DND-41 (cell line): ENCODE measurements at regions not wholly inside any gene's neighbourhood (a gene's known extent, or its start where the extent isn't known, plus 50 kb on each side); places are given as distances from the start of the nearest gene placed in this dataset.
"Not testable (repeated sequence)": the region's sequence is repeated elsewhere in the genome, so short reads cannot be mapped to it uniquely, and the experiment has no call there.

Source experiments
- ATAC-seq: fragments of 200-7000 bp; cut with Tn5 transposase; 3 replicates; pipeline ENCODE4 v1.9.1; 2021; ENCODE audit warnings: low read depth; ENCODE audit not compliant: insufficient read depth
- DNase-seq: peaks from one replicate; pipeline ENCODE4 v3.0.0-alpha.2; 2020
- H2AFZ ChIP-seq: 2 replicates; pipeline ENCODE4 v1.6.0; 2012; ENCODE audit warnings: low read depth, low read length
- H3K27ac ChIP-seq: 2 replicates; pipeline ENCODE4 v1.5.1; 2012; ENCODE audit warnings: low read length, inconsistent platforms
- H3K27me3 ChIP-seq: fragments of 200-600 bp; sonication (generic); 2 replicates; pipeline ENCODE4 v1.6.0; 2012; ENCODE audit warnings: low read length, mild to moderate bottlenecking, inconsistent platforms; ENCODE audit not compliant: insufficient read depth, poor library complexity
- H3K36me3 ChIP-seq: 2 replicates; pipeline ENCODE4 v1.5.1; 2012; ENCODE audit warnings: low read length, inconsistent platforms; ENCODE audit not compliant: insufficient read depth
- H3K4me1 ChIP-seq: 2 replicates; pipeline ENCODE4 v1.5.1; 2012; ENCODE audit warnings: mild to moderate bottlenecking, low read length; ENCODE audit not compliant: insufficient read depth
- H3K4me2 ChIP-seq: 2 replicates; pipeline ENCODE4 v1.6.0; 2012; ENCODE audit warnings: mild to moderate bottlenecking, moderate library complexity, low read length, inconsistent platforms; ENCODE audit not compliant: insufficient read depth
- H3K4me3 ChIP-seq, 2 experiments: fragments of 200-600 bp in 1 of 2; shearing (Covaris generic) in 1 of 2; 2 replicates each; pipeline ENCODE4 v1.5.1; 2012 to 2016; ENCODE audit warnings: inconsistent platforms in 2 of 2, low read length in 2 of 2, mild to moderate bottlenecking in 2 of 2, low read depth in 1 of 2, moderate library complexity in 1 of 2
- H3K79me2 ChIP-seq: 2 replicates; pipeline ENCODE4 v1.6.0; 2012; ENCODE audit warnings: low read length, inconsistent platforms; ENCODE audit not compliant: insufficient read depth
- H3K9ac ChIP-seq: 2 replicates; pipeline ENCODE4 v1.6.0; 2012; ENCODE audit warnings: low read depth, mild to moderate bottlenecking, inconsistent platforms, low read length, moderate library complexity
- H3K9me3 ChIP-seq: 2 replicates; pipeline ENCODE4 v1.5.1; 2012; ENCODE audit warnings: low read length, moderate library complexity, mild to moderate bottlenecking, inconsistent platforms; ENCODE audit not compliant: insufficient read depth, severe bottlenecking
- H4K20me1 ChIP-seq: 2 replicates; pipeline ENCODE4 v1.6.0; 2012; ENCODE audit warnings: low read length; ENCODE audit not compliant: insufficient read depth
- EZH2 ChIP-seq: IDR thresholded peaks from 3 replicates; pipeline ENCODE4 v1.6.1; 2012; ENCODE audit warnings: borderline replicate concordance, low read depth, mild to moderate bottlenecking, moderate library complexity, low read length, inconsistent platforms; ENCODE audit not compliant: severe bottlenecking
- TF ChIP-seq, protein P1 (sequence below): IDR thresholded peaks from 2 replicates; pipeline ENCODE4 v1.5.1; 2012; ENCODE audit warnings: borderline replicate concordance, low read length, moderate library complexity, mild to moderate bottlenecking; ENCODE audit not compliant: poor library complexity, severe bottlenecking; ENCODE audit errors: extremely low read depth

- DNase-seq (no peak), ATAC-seq (no peak)
- Histone ChIP-seq H3K4me3 (no peak overlapping the region), H3K4me1 (no peaks in the 10 kb centered on the region), H3K9me3 (no peaks in the 10 kb centered on the region), H2AFZ (no peak overlapping the region), H3K4me2 (no peak overlapping the region), H4K20me1 (no peaks in the 10 kb centered on the region), H3K36me3 (no peaks in the 10 kb centered on the region), H3K9ac (no peak overlapping the region), H3K27ac (no peak overlapping the region), H3K79me2 (no peaks in the 10 kb centered on the region), H3K27me3 (no peaks in the 10 kb centered on the region)
- TF ChIP-seq, protein P1, sequence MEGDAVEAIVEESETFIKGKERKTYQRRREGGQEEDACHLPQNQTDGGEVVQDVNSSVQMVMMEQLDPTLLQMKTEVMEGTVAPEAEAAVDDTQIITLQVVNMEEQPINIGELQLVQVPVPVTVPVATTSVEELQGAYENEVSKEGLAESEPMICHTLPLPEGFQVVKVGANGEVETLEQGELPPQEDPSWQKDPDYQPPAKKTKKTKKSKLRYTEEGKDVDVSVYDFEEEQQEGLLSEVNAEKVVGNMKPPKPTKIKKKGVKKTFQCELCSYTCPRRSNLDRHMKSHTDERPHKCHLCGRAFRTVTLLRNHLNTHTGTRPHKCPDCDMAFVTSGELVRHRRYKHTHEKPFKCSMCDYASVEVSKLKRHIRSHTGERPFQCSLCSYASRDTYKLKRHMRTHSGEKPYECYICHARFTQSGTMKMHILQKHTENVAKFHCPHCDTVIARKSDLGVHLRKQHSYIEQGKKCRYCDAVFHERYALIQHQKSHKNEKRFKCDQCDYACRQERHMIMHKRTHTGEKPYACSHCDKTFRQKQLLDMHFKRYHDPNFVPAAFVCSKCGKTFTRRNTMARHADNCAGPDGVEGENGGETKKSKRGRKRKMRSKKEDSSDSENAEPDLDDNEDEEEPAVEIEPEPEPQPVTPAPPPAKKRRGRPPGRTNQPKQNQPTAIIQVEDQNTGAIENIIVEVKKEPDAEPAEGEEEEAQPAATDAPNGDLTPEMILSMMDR: no peak
- TF ChIP-seq EZH2: no peak
Observed at GRCh38 chr21:35594905-35595304, 465.4 kb downstream of the SETD4 start.

DNA sequence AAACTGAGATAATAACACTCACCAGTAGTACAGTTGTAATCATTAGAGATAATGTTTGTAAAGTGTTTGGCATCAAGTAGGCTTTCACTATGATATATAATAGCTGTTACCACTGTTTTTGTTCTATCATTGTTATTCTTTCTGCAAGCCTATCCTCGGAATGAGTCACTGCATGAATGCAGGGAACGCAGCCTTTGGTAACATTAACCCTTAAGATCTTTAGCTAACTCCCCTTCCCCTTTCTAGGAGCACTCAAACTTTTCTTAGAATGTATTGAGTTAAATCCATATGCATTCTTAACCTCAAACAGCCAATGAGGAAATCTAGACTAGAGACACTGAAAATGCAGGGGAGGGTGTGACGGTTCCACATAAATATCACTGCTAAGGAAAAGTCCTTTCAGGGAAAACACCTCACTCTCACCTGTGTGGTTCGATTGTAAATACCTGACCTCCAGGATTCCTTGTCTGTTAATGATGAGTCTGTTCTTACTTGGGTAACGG, 467.3 kb downstream of the SETD4 start:
- H4K20me1 ChIP-seq: no peaks in the 10 kb centered on the region
- H3K27me3 ChIP-seq: no peaks in the 10 kb centered on the region
- H3K79me2 ChIP-seq: no peaks in the 10 kb centered on the region
- no peaks in the 10 kb centered on the region for H3K36me3 ChIP-seq
- H3K27ac ChIP-seq: no peak overlapping the region
- TF ChIP-seq, protein P1: no peak
- TF ChIP-seq EZH2: no peak
- H3K4me2 ChIP-seq: no peak overlapping the region
- DNase-seq: no peak
- H3K4me1 ChIP-seq: no peaks in the 10 kb centered on the region
- no peak overlapping the region for H3K4me3 ChIP-seq
- no peak overlapping the region for H3K9ac ChIP-seq
- H3K9me3 ChIP-seq: no peaks in the 10 kb centered on the region
- no peak for ATAC-seq
- H2AFZ ChIP-seq: no peak overlapping the region; the same call in 1 of the 2 replicates

- not testable (repeated sequence) for H2AFZ ChIP-seq, ATAC-seq, H3K9ac ChIP-seq, DNase-seq, H3K9me3 ChIP-seq, H3K27me3 ChIP-seq, H3K4me1 ChIP-seq, H3K79me2 ChIP-seq, H3K4me2 ChIP-seq, H4K20me1 ChIP-seq, H3K36me3 ChIP-seq, H3K4me3 ChIP-seq, H3K27ac ChIP-seq
Observed at GRCh38 chr21:35590284-35590683, 470.0 kb downstream of the SETD4 start.

- Histone ChIP-seq H3K4me2 (no peak overlapping the region), H3K27me3 (no peaks in the 10 kb centered on the region), H3K79me2 (no peaks in the 10 kb centered on the region), H3K4me1 (no peaks in the 10 kb centered on the region), H4K20me1 (no peaks in the 10 kb centered on the region), H2AFZ (no peak overlapping the region), H3K4me3 (no peak overlapping the region), H3K9me3 (no peaks in the 10 kb centered on the region), H3K27ac (no peak overlapping the region), H3K9ac (no peak overlapping the region), H3K36me3 (no peaks in the 10 kb centered on the region)
- DNase-seq (no peak), ATAC-seq (no peak)
- TF ChIP-seq EZH2: no peak
- TF ChIP-seq, protein P1: no peak
Observed at GRCh38 chr21:35587841-35588380, 472.4 kb downstream of the SETD4 start.
